ENCODE measurements at regions not wholly inside any gene's neighbourhood (a gene's known extent, or its start where the extent isn't known, plus 50 kb on each side); places are given as distances from the start of the nearest gene placed in this dataset.

- Histone ChIP-seq H3K4me1 (ENCODE audit: control insufficient read depth in 4 of 4, insufficient read depth in 4 of 4, low read length in 3 of 4) (no peaks in the 10 kb centered on the region), H3K9me3 (ENCODE audit: control insufficient read depth in 4 of 4, low read length in 3 of 4) (no peaks in the 10 kb centered on the region), H3K4me3 (ENCODE audit: low read depth in 1 of 3, low read length in 3 of 3) (no peak overlapping the region), H3K9ac (ENCODE audit: low read depth in 1 of 2, low read length in 2 of 2) (no peak overlapping the region), H3K27me3 (ENCODE audit: control insufficient read depth in 4 of 4, insufficient read depth in 4 of 4, low read length in 3 of 4) (peaks cover 0 to 5% (median 0%) of the 10 kb centered on the region in 4 donors), H3K27ac (ENCODE audit: low read depth in 1 of 2, low read length in 2 of 2) (no peak overlapping the region), H3K36me3 (ENCODE audit: control insufficient read depth in 4 of 4, insufficient read depth in 3 of 4, low read depth in 1 of 4, low read length in 3 of 4) (no peaks in the 10 kb centered on the region)
- DNase-seq (ENCODE audit: low spot score), result no peak
- WGBS, result 56% methylated on average over 2 of the region's 2 CpGs
- TF ChIP-seq HNF4A (conservative IDR thresholded peaks at IDR 0.05) (no peak), RAD21 (IDR thresholded peaks at IDR 0.05) (no peak), REST (IDR thresholded peaks at IDR 0.05) (no peak), ATF3 (IDR thresholded peaks at IDR 0.05) (no peak), JUND (IDR thresholded peaks at IDR 0.05) (no peak), MAX (IDR thresholded peaks at IDR 0.05) (no peak), FOXA1 (IDR thresholded peaks at IDR 0.05) (no peak), RXRA (IDR thresholded peaks at IDR 0.05) (no peak), TAF1 (conservative IDR thresholded peaks at IDR 0.05) (no peak), YY1 (IDR thresholded peaks at IDR 0.05) (no peak), HNF4G (IDR thresholded peaks at IDR 0.05) (no peak), SP1 (IDR thresholded peaks at IDR 0.05) (no peak), GABPA (IDR thresholded peaks at IDR 0.05 in 1 of 2, conservative IDR thresholded peaks at IDR 0.05 in 1 of 2) (no peak), FOXA2 (IDR thresholded peaks at IDR 0.05) (no peak), NR2F2 (IDR thresholded peaks at IDR 0.05) (no peak), EGR1 (IDR thresholded peaks at IDR 0.05; ENCODE audit: low read depth in 2 of 2) (no peak), CTCF (IDR thresholded peaks at IDR 0.05; ENCODE audit: low read depth, low read length, missing input control) (no peak)
Observed at GRCh38 chr2:126175222-126175621, 480.7 kb upstream of the GYPC start.

- Histone ChIP-seq H3K27ac (ENCODE audit: low read depth in 1 of 2, low read length in 2 of 2) (no peak overlapping the region), H3K4me3 (ENCODE audit: low read depth in 1 of 3, low read length in 3 of 3) (no peak overlapping the region), H3K27me3 (ENCODE audit: control insufficient read depth in 4 of 4, insufficient read depth in 4 of 4, low read length in 3 of 4) (peaks cover 0 to 5% (median 0%) of the 10 kb centered on the region in 4 donors), H3K9me3 (ENCODE audit: control insufficient read depth in 4 of 4, low read length in 3 of 4) (no peaks in the 10 kb centered on the region), H3K9ac (ENCODE audit: low read depth in 1 of 2, low read length in 2 of 2) (no peak overlapping the region), H3K4me1 (ENCODE audit: control insufficient read depth in 4 of 4, insufficient read depth in 4 of 4, low read length in 3 of 4) (no peaks in the 10 kb centered on the region), H3K36me3 (ENCODE audit: control insufficient read depth in 4 of 4, insufficient read depth in 3 of 4, low read depth in 1 of 4, low read length in 3 of 4) (no peaks in the 10 kb centered on the region)
- WGBS, result 84% methylated on average over 2 of the region's 2 CpGs
- DNase-seq (ENCODE audit: low spot score), result no peak
- TF ChIP-seq REST (IDR thresholded peaks at IDR 0.05), result no peak
- TF ChIP-seq FOXA1 (IDR thresholded peaks at IDR 0.05), result no peak
- TF ChIP-seq ATF3 (IDR thresholded peaks at IDR 0.05), result no peak
- no peak for TF ChIP-seq FOXA2 (IDR thresholded peaks at IDR 0.05)
- no peak for TF ChIP-seq JUND (IDR thresholded peaks at IDR 0.05)
- TF ChIP-seq RAD21 (IDR thresholded peaks at IDR 0.05), result no peak
Observed at GRCh38 chr2:126177479-126177878, 478.5 kb upstream of the GYPC start.
